ENCODE measurements at regions not wholly inside any gene's neighbourhood (a gene's known extent, or its start where the extent isn't known, plus 50 kb on each side); places are given as distances from the start of the nearest gene placed in this dataset.

- no peak for TF ChIP-seq POLR2A (IDR thresholded peaks at IDR 0.05)
- no peak for TF ChIP-seq CTCF (IDR thresholded peaks at IDR 0.05 in 8 of 11, conservative IDR thresholded peaks at IDR 0.05 in 3 of 11)
Measured at GRCh38 chr2:125471963-125472362, 1184.0 kb upstream of the GYPC start.

All from spleen (tissue), 7 donors.